GM12892 (cell line): ENCODE measurements at regions not wholly inside any gene's neighbourhood (a gene's known extent, or its start where the extent isn't known, plus 50 kb on each side); places are given as distances from the start of the nearest gene placed in this dataset.

ENCODE experiments used
- POLR2A ChIP-seq: IDR thresholded peaks from 2 replicates; pipeline ENCODE4 v1.6.1; 2011; ENCODE audit warnings: low read depth, low read length, control low read depth
- POLR2AphosphoS5 ChIP-seq: IDR thresholded peaks from 2 replicates; pipeline ENCODE4 v1.6.1; 2011; ENCODE audit warnings: low read depth, low read length, control low read depth

GRCh38 chr15:87478687-87479072 lies 777.9 kb downstream of the NTRK3 start:
- TF ChIP-seq POLR2A (no peak), POLR2AphosphoS5 (no peak)
